ENCODE measurements at regions not wholly inside any gene's neighbourhood (a gene's known extent, or its start where the extent isn't known, plus 50 kb on each side); places are given as distances from the start of the nearest gene placed in this dataset.
"Not testable (repeated sequence)": the region's sequence is repeated elsewhere in the genome, so short reads cannot be mapped to it uniquely, and the experiment has no call there.

- no peak overlapping the region for H2AFZ ChIP-seq (ENCODE audit: control insufficient read depth, low read length)
- H3K4me3 ChIP-seq (ENCODE audit: control insufficient read depth in 2 of 3, extremely low read depth in 1 of 3, insufficient read depth in 2 of 3, low read depth in 1 of 3, low read length in 3 of 3): no peak overlapping the region
- no peaks in the 10 kb centered on the region for H3K36me3 ChIP-seq (ENCODE audit: control insufficient read depth in 2 of 2, extremely low read depth in 1 of 2, insufficient read depth in 2 of 2, low read length in 2 of 2)
- no peak overlapping the region for H3K9ac ChIP-seq (ENCODE audit: control insufficient read depth, extremely low read depth, insufficient read depth, low read length)
- no peaks in the 10 kb centered on the region for H3K9me3 ChIP-seq (ENCODE audit: control insufficient read depth, low read depth, low read length)
- TF ChIP-seq, protein P1, sequence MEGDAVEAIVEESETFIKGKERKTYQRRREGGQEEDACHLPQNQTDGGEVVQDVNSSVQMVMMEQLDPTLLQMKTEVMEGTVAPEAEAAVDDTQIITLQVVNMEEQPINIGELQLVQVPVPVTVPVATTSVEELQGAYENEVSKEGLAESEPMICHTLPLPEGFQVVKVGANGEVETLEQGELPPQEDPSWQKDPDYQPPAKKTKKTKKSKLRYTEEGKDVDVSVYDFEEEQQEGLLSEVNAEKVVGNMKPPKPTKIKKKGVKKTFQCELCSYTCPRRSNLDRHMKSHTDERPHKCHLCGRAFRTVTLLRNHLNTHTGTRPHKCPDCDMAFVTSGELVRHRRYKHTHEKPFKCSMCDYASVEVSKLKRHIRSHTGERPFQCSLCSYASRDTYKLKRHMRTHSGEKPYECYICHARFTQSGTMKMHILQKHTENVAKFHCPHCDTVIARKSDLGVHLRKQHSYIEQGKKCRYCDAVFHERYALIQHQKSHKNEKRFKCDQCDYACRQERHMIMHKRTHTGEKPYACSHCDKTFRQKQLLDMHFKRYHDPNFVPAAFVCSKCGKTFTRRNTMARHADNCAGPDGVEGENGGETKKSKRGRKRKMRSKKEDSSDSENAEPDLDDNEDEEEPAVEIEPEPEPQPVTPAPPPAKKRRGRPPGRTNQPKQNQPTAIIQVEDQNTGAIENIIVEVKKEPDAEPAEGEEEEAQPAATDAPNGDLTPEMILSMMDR (optimal IDR thresholded peaks at IDR 0.05 in 1 of 3, IDR thresholded peaks at IDR 0.05 in 1 of 3, conservative IDR thresholded peaks at IDR 0.05 in 1 of 3; ENCODE audit: extremely low read depth in 1 of 3, insufficient read depth in 2 of 3, low read length in 3 of 3): no peak
- TF ChIP-seq EZH2 (IDR thresholded peaks at IDR 0.05; ENCODE audit: low read length): no peak
- H3K79me2 ChIP-seq (ENCODE audit: control insufficient read depth, insufficient read depth, low read length): no peaks in the 10 kb centered on the region
- H3K4me2 ChIP-seq (ENCODE audit: control insufficient read depth, extremely low read depth, insufficient read depth, low read depth, low read length): no peak overlapping the region
- no peak for DNase-seq (ENCODE audit: low read depth, low spot score)
- no peak overlapping the region for H3K27ac ChIP-seq (ENCODE audit: control insufficient read depth, insufficient read depth, low read length)
- H3K27me3 ChIP-seq (ENCODE audit: control insufficient read depth, extremely low read depth, insufficient read depth, low read length): no peaks in the 10 kb centered on the region
- no peak for FAIRE-seq
- H3K9me1 ChIP-seq (ENCODE audit: control insufficient read depth, extremely low read depth, insufficient read depth, low read length): no peaks in the 10 kb centered on the region
- no peaks in the 10 kb centered on the region for H3K4me1 ChIP-seq (ENCODE audit: control insufficient read depth, extremely low read depth, insufficient read depth, low read length)
- no peaks in the 10 kb centered on the region for H4K20me1 ChIP-seq (ENCODE audit: control insufficient read depth, extremely low read depth, insufficient read depth, low read length)
- dilution Hi-C loops (cut with MboI; ENCODE audit: extremely low pct_ligation_motif_present, low sequenced_read_pairs): no loop called here
Observed at GRCh38 chr4:123535037-123535748, 138.6 kb downstream of the SPRY1 start.

- Histone ChIP-seq H3K79me2 (ENCODE audit: control insufficient read depth, insufficient read depth, low read length) (no peaks in the 10 kb centered on the region), H3K9me1 (ENCODE audit: control insufficient read depth, extremely low read depth, insufficient read depth, low read length) (no peaks in the 10 kb centered on the region), H3K27me3 (ENCODE audit: control insufficient read depth, extremely low read depth, insufficient read depth, low read length) (no peaks in the 10 kb centered on the region), H3K4me2 (ENCODE audit: control insufficient read depth, extremely low read depth, insufficient read depth, low read depth, low read length) (no peak overlapping the region), H3K9ac (ENCODE audit: control insufficient read depth, extremely low read depth, insufficient read depth, low read length) (no peak overlapping the region), H3K9me3 (ENCODE audit: control insufficient read depth, low read depth, low read length) (no peaks in the 10 kb centered on the region), H3K4me1 (ENCODE audit: control insufficient read depth, extremely low read depth, insufficient read depth, low read length) (no peaks in the 10 kb centered on the region), H2AFZ (ENCODE audit: control insufficient read depth, low read length) (no peak overlapping the region), H4K20me1 (ENCODE audit: control insufficient read depth, extremely low read depth, insufficient read depth, low read length) (no peaks in the 10 kb centered on the region), H3K36me3 (ENCODE audit: control insufficient read depth in 2 of 2, extremely low read depth in 1 of 2, insufficient read depth in 2 of 2, low read length in 2 of 2) (no peaks in the 10 kb centered on the region), H3K4me3 (ENCODE audit: control insufficient read depth in 2 of 3, extremely low read depth in 1 of 3, insufficient read depth in 2 of 3, low read depth in 1 of 3, low read length in 3 of 3) (no peak overlapping the region), H3K27ac (ENCODE audit: control insufficient read depth, insufficient read depth, low read length) (no peak overlapping the region)
- DNase-seq (ENCODE audit: low read depth, low spot score) (no peak), FAIRE-seq (no peak)
- dilution Hi-C loops (cut with MboI; ENCODE audit: extremely low pct_ligation_motif_present, low sequenced_read_pairs): no loop called here
- TF ChIP-seq EZH2 (IDR thresholded peaks at IDR 0.05; ENCODE audit: low read length): no peak
- TF ChIP-seq, protein P1 (optimal IDR thresholded peaks at IDR 0.05 in 1 of 3, IDR thresholded peaks at IDR 0.05 in 1 of 3, conservative IDR thresholded peaks at IDR 0.05 in 1 of 3; ENCODE audit: extremely low read depth in 1 of 3, insufficient read depth in 2 of 3, low read length in 3 of 3): no peak
Observed at GRCh38 chr4:123536225-123536624, 139.6 kb downstream of the SPRY1 start.

DNA sequence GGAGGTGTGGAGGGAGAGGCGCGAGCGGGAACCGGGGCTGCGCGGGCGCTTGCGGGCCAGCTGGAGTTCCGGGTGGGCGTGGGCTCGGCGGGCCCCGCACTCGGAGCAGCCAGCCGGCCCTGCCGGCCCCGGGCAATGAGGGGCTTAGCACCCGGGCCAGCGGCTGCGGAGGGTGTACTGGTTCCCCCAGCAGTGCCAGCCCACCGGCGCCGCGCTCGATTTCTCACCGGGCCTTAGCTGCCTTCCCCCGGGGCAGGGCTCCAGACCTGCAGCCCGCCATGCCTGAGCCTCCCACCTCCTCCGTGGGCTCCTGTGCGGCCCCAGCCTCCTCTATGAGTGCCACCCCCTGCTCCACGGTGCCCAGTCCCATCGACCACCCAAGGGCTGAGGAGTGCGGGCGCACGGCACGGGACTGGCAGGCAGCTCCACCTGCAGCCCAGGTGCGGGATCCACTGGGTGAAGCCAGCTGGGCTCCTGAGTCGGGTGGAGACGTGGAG lies 141.4 kb downstream of the SPRY1 start:
- H3K36me3 ChIP-seq (ENCODE audit: control insufficient read depth in 2 of 2, extremely low read depth in 1 of 2, insufficient read depth in 2 of 2, low read length in 2 of 2); H3K27ac ChIP-seq (ENCODE audit: control insufficient read depth, insufficient read depth, low read length); H3K9ac ChIP-seq (ENCODE audit: control insufficient read depth, extremely low read depth, insufficient read depth, low read length); H3K4me2 ChIP-seq (ENCODE audit: control insufficient read depth, extremely low read depth, insufficient read depth, low read depth, low read length); H3K27me3 ChIP-seq (ENCODE audit: control insufficient read depth, extremely low read depth, insufficient read depth, low read length); dilution Hi-C loops (cut with MboI; ENCODE audit: extremely low pct_ligation_motif_present, low sequenced_read_pairs); H4K20me1 ChIP-seq (ENCODE audit: control insufficient read depth, extremely low read depth, insufficient read depth, low read length); H3K9me1 ChIP-seq (ENCODE audit: control insufficient read depth, extremely low read depth, insufficient read depth, low read length); H2AFZ ChIP-seq (ENCODE audit: control insufficient read depth, low read length); H3K4me1 ChIP-seq (ENCODE audit: control insufficient read depth, extremely low read depth, insufficient read depth, low read length); DNase-seq (ENCODE audit: low read depth, low spot score); H3K79me2 ChIP-seq (ENCODE audit: control insufficient read depth, insufficient read depth, low read length); FAIRE-seq; H3K9me3 ChIP-seq (ENCODE audit: control insufficient read depth, low read depth, low read length); H3K4me3 ChIP-seq (ENCODE audit: control insufficient read depth in 2 of 3, extremely low read depth in 1 of 3, insufficient read depth in 2 of 3, low read depth in 1 of 3, low read length in 3 of 3): not testable (repeated sequence)
